CD14-positive monocyte (primary cell): ENCODE measurements at regions not wholly inside any gene's neighbourhood (a gene's known extent, or its start where the extent isn't known, plus 50 kb on each side); places are given as distances from the start of the nearest gene placed in this dataset.

Source experiments
- DNase-seq, 3 donors: peaks; one replicate each; pipeline ENCODE4 v3.0.0-alpha.2; 2011 to 2022
- H2AFZ ChIP-seq: 2 replicates; pipeline ENCODE4 v1.6.0; 2012; ENCODE audit warnings: mild to moderate bottlenecking, low read depth, low read length, inconsistent platforms; ENCODE audit not compliant: insufficient read depth, poor library complexity, severe bottlenecking
- H3K27ac ChIP-seq, 2 donors: 1 replicate in 1 of 2; 2 replicates in 1 of 2; pipeline ENCODE4 v1.5.1; 2012 to 2013; ENCODE audit warnings: low read length in 2 of 2, control low read depth in 1 of 2, inconsistent platforms in 1 of 2, low read depth in 1 of 2, mild to moderate bottlenecking in 1 of 2
- H3K27me3 ChIP-seq, 2 donors: one replicate each; pipeline versions ENCODE4 v1.6.0 to v1.6.1; 2011 to 2013; ENCODE audit warnings: low read length in 2 of 2; ENCODE audit not compliant: control insufficient read depth in 2 of 2, insufficient read depth in 2 of 2
- H3K36me3 ChIP-seq, 2 donors: replicated peaks in 1 of 2; 1 replicate in 1 of 2; 2 replicates in 1 of 2; pipeline versions ENCODE4 v1.5.1 to v1.6.1; 2012 to 2013; ENCODE audit warnings: low read length in 2 of 2, control low read depth in 1 of 2, inconsistent platforms in 1 of 2, mild to moderate bottlenecking in 1 of 2; ENCODE audit not compliant: insufficient read depth in 2 of 2, control insufficient read depth in 1 of 2
- H3K4me1 ChIP-seq, 2 donors: 1 replicate in 1 of 2; 2 replicates in 1 of 2; pipeline versions ENCODE4 v1.5.1 to v1.6.1; 2012 to 2013; ENCODE audit warnings: low read length in 2 of 2, control low read depth in 1 of 2, inconsistent platforms in 1 of 2, mild to moderate bottlenecking in 1 of 2, moderate library complexity in 1 of 2; ENCODE audit not compliant: insufficient read depth in 2 of 2, control insufficient read depth in 1 of 2
- H3K4me2 ChIP-seq: replicated peaks from 2 replicates; pipeline ENCODE3; 2012; ENCODE audit warnings: low read length, moderate library complexity, mild to moderate bottlenecking; ENCODE audit not compliant: poor library complexity, severe bottlenecking; ENCODE audit errors: extremely low read depth
- H3K4me3 ChIP-seq, 3 experiments: fragments of 200-600 bp in 1 of 3; sonication (generic) in 1 of 3; replicated peaks in 1 of 3; 1 replicate in 2 of 3; 2 replicates in 1 of 3; pipeline ENCODE4 v1.5.1; 2011 to 2013; ENCODE audit warnings: low read length in 3 of 3, mild to moderate bottlenecking in 3 of 3, control low read depth in 2 of 3, low read depth in 2 of 3, inconsistent platforms in 1 of 3, moderate library complexity in 1 of 3
- H3K79me2 ChIP-seq: 2 replicates; pipeline ENCODE4 v1.6.0; 2012; ENCODE audit warnings: mild to moderate bottlenecking, control low read depth, inconsistent platforms, low read length, moderate library complexity; ENCODE audit not compliant: insufficient read depth
- H3K9ac ChIP-seq: 2 replicates; pipeline ENCODE4 v1.6.0; 2017; ENCODE audit warnings: low read length, mild to moderate bottlenecking; ENCODE audit not compliant: insufficient read depth, poor library complexity, severe bottlenecking
- H3K9me3 ChIP-seq, 2 donors: replicated peaks in 1 of 2; 1 replicate in 1 of 2; 2 replicates in 1 of 2; pipeline versions ENCODE4 v1.5.1 to v1.6.1; 2012 to 2013; ENCODE audit warnings: low read length in 2 of 2, control low read depth in 1 of 2; ENCODE audit not compliant: control insufficient read depth in 1 of 2, insufficient read depth in 1 of 2
- H4K20me1 ChIP-seq: 2 replicates; pipeline ENCODE4 v1.6.0; 2012; ENCODE audit warnings: mild to moderate bottlenecking, low read length, control low read depth, moderate library complexity; ENCODE audit not compliant: insufficient read depth
- H3K27ac Mint-ChIP-seq, 7 donors: one replicate each; pipeline ENCODE4 v1.8.0; 2020; ENCODE audit warnings: mild to moderate bottlenecking in 7 of 7, mixed read lengths in 7 of 7, moderate library complexity in 6 of 7, inconsistent platforms in 2 of 7
- H3K27me3 Mint-ChIP-seq, 3 donors: one replicate each; pipeline ENCODE4 v1.8.0; 2021 to 2022; ENCODE audit warnings: low read depth in 3 of 3, mild to moderate bottlenecking in 3 of 3, mixed read lengths in 3 of 3, moderate library complexity in 3 of 3, inconsistent platforms in 1 of 3
- H3K36me3 Mint-ChIP-seq, 2 donors: one replicate each; pipeline ENCODE4 v1.8.0; 2020; ENCODE audit warnings: mixed read lengths in 2 of 2, inconsistent platforms in 1 of 2, mild to moderate bottlenecking in 1 of 2
- H3K4me1 Mint-ChIP-seq: one replicate; pipeline ENCODE4 v1.8.0; 2020; ENCODE audit warnings: mild to moderate bottlenecking, mixed read lengths
- H3K4me3 Mint-ChIP-seq, 2 donors: one replicate each; pipeline ENCODE4 v1.8.0; 2020; ENCODE audit warnings: mild to moderate bottlenecking in 2 of 2, mixed read lengths in 2 of 2, moderate library complexity in 1 of 2
- H3K9me3 Mint-ChIP-seq, 7 donors: one replicate each; pipeline ENCODE4 v1.8.0; 2020 to 2022; ENCODE audit warnings: mixed read lengths in 7 of 7, mild to moderate bottlenecking in 6 of 7, moderate library complexity in 6 of 7, inconsistent platforms in 2 of 7
- CTCF ChIP-seq: fragments of 200-600 bp; IDR thresholded peaks from one replicate; pipeline ENCODE4 v1.8.0; 2022; ENCODE audit warnings: antibody characterized with exemption, mild to moderate bottlenecking
- WGBS: methylation state at CpG from one replicate; pipeline ENCODE4 v1.1.5; 2013; ENCODE audit warnings: missing lambda C conversion rate; ENCODE audit not compliant: insufficient coverage; 5-methylcytosine and 5-hydroxymethylcytosine counted together
- intact Hi-C, 2 donors: fragments of 100-400 bp; cut with micrococcal nuclease; formaldehyde crosslinking; loops; one replicate each; pipeline versions ENCODE4 v1.15.0 to v1.15.1; 2023

- Mint-ChIP-seq H3K4me3 (no peak overlapping the region), H3K4me1 (no peaks in the 10 kb centered on the region)
- no peak overlapping the region for H3K4me3 ChIP-seq
Observed at GRCh38 chr12:67837876-67838275, 151.4 kb upstream of the IFNG-AS1 start.

GRCh38 chr12:67842124-67842523, 147.1 kb upstream of the IFNG-AS1 start:
- intact Hi-C loops = no loop called here

More at GRCh38 chr12:67837876-67838275, 151.4 kb upstream of the IFNG-AS1 start:
- TF ChIP-seq CTCF = no peak
- Histone ChIP-seq H3K27me3 (no peaks in the 10 kb centered on the region), H3K9me3 (peaks cover 17 to 18% of the 10 kb centered on the region in 2 donors), H3K4me2 (no peak overlapping the region), H4K20me1 (no peaks in the 10 kb centered on the region), H3K9ac (no peak overlapping the region), H3K36me3 (no peaks in the 10 kb centered on the region), H3K4me1 (no peaks in the 10 kb centered on the region), H3K27ac (no peak overlapping the region), H3K79me2 (no peaks in the 10 kb centered on the region), H2AFZ (no peak overlapping the region)
- intact Hi-C loops = no loop called here
- no peak for DNase-seq
- Mint-ChIP-seq H3K27ac (no peak overlapping the region), H3K36me3 (no peaks in the 10 kb centered on the region), H3K9me3 (peaks cover 7 to 28% (median 22%) of the 10 kb centered on the region in 7 donors), H3K27me3 (peaks cover 0 to 2% (median 1%) of the 10 kb centered on the region in 3 donors)
- WGBS = no CpG with 5 or more reads among the region's 1 CpG

More at GRCh38 chr12:67842124-67842523, 147.1 kb upstream of the IFNG-AS1 start:
- H3K36me3 Mint-ChIP-seq = no peaks in the 10 kb centered on the region
- Histone ChIP-seq H3K27ac (no peak overlapping the region), H2AFZ (no peak overlapping the region), H3K4me3 (no peak overlapping the region), H3K79me2 (no peaks in the 10 kb centered on the region), H3K9me3 (peaks cover 13 to 17% of the 10 kb centered on the region in 2 donors), H4K20me1 (no peaks in the 10 kb centered on the region), H3K27me3 (no peaks in the 10 kb centered on the region), H3K4me1 (no peaks in the 10 kb centered on the region), H3K4me2 (no peak overlapping the region), H3K9ac (no peak overlapping the region), H3K36me3 (no peaks in the 10 kb centered on the region)
- 90% methylated on average over 1 of the region's 2 CpGs for WGBS
- no peak overlapping the region for H3K27ac Mint-ChIP-seq
- peaks cover 0 to 2% (median 1%) of the 10 kb centered on the region in 3 donors for H3K27me3 Mint-ChIP-seq
- H3K4me3 Mint-ChIP-seq = no peak overlapping the region
- no peaks in the 10 kb centered on the region for H3K4me1 Mint-ChIP-seq
- H3K9me3 Mint-ChIP-seq = peaks cover 7 to 25% (median 19%) of the 10 kb centered on the region in 7 donors
- TF ChIP-seq CTCF = no peak
- DNase-seq = no peak
